ENCODE measurements at regions not wholly inside any gene's neighbourhood (a gene's known extent, or its start where the extent isn't known, plus 50 kb on each side); places are given as distances from the start of the nearest gene placed in this dataset.

GRCh38 chr13:100809856-100810255 is 135.3 kb upstream of the TMTC4 start:
- no peaks in the 10 kb centered on the region for H3K36me3 Mint-ChIP-seq (ENCODE audit: low read depth)

GRCh38 chr13:100809129-100809390 is 134.5 kb upstream of the TMTC4 start:
- no peak overlapping the region for H3K27ac Mint-ChIP-seq (ENCODE audit: unreplicated experiment)
- H3K36me3 Mint-ChIP-seq (ENCODE audit: low read depth), result no peaks in the 10 kb centered on the region
- TF ChIP-seq, protein P1, sequence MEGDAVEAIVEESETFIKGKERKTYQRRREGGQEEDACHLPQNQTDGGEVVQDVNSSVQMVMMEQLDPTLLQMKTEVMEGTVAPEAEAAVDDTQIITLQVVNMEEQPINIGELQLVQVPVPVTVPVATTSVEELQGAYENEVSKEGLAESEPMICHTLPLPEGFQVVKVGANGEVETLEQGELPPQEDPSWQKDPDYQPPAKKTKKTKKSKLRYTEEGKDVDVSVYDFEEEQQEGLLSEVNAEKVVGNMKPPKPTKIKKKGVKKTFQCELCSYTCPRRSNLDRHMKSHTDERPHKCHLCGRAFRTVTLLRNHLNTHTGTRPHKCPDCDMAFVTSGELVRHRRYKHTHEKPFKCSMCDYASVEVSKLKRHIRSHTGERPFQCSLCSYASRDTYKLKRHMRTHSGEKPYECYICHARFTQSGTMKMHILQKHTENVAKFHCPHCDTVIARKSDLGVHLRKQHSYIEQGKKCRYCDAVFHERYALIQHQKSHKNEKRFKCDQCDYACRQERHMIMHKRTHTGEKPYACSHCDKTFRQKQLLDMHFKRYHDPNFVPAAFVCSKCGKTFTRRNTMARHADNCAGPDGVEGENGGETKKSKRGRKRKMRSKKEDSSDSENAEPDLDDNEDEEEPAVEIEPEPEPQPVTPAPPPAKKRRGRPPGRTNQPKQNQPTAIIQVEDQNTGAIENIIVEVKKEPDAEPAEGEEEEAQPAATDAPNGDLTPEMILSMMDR (IDR thresholded peaks at IDR 0.05), result no peak
- H3K4me3 Mint-ChIP-seq (ENCODE audit: unreplicated experiment), result no peak overlapping the region
- H3K4me1 Mint-ChIP-seq (ENCODE audit: low read depth), result no peaks in the 10 kb centered on the region
- peaks cover 5% of the 10 kb centered on the region for H3K27me3 Mint-ChIP-seq (ENCODE audit: low read depth)
- no peaks in the 10 kb centered on the region for H3K9me3 Mint-ChIP-seq (ENCODE audit: low read depth)
- DNase-seq (ENCODE audit: low spot score), result no peak

More at GRCh38 chr13:100809856-100810255, 135.3 kb upstream of the TMTC4 start:
- Mint-ChIP-seq H3K27ac (ENCODE audit: unreplicated experiment) (no peak overlapping the region), H3K27me3 (ENCODE audit: low read depth) (peaks cover 5% of the 10 kb centered on the region), H3K4me1 (ENCODE audit: low read depth) (no peaks in the 10 kb centered on the region), H3K4me3 (ENCODE audit: unreplicated experiment) (no peak overlapping the region), H3K9me3 (ENCODE audit: low read depth) (no peaks in the 10 kb centered on the region)
- TF ChIP-seq, protein P1 (IDR thresholded peaks at IDR 0.05), result no peak
- no peak for DNase-seq (ENCODE audit: low spot score)

- Mint-ChIP-seq H3K27ac (ENCODE audit: unreplicated experiment) (no peak overlapping the region), H3K4me1 (ENCODE audit: low read depth) (no peaks in the 10 kb centered on the region), H3K9me3 (ENCODE audit: low read depth) (no peaks in the 10 kb centered on the region), H3K27me3 (ENCODE audit: low read depth) (peaks cover 5% of the 10 kb centered on the region), H3K36me3 (ENCODE audit: low read depth) (no peaks in the 10 kb centered on the region), H3K4me3 (ENCODE audit: unreplicated experiment) (no peak overlapping the region)
- no peak for DNase-seq (ENCODE audit: low spot score)
- TF ChIP-seq, protein P1 (IDR thresholded peaks at IDR 0.05), result no peak
These were observed 133.9 kb upstream of the TMTC4 start for GRCh38 chr13:100808330-100809128.

GRCh38 chr13:100803091-100803490 is 128.5 kb upstream of the TMTC4 start:
- H3K4me1 Mint-ChIP-seq (ENCODE audit: low read depth), result no peaks in the 10 kb centered on the region
- TF ChIP-seq, protein P1 (IDR thresholded peaks at IDR 0.05), result no peak
- H3K27me3 Mint-ChIP-seq (ENCODE audit: low read depth), result no peaks in the 10 kb centered on the region
- no peaks in the 10 kb centered on the region for H3K9me3 Mint-ChIP-seq (ENCODE audit: low read depth)
- no peaks in the 10 kb centered on the region for H3K36me3 Mint-ChIP-seq (ENCODE audit: low read depth)
- DNase-seq (ENCODE audit: low spot score), result no peak
- H3K27ac Mint-ChIP-seq (ENCODE audit: unreplicated experiment), result no peak overlapping the region
- H3K4me3 Mint-ChIP-seq (ENCODE audit: unreplicated experiment), result no peak overlapping the region

- Mint-ChIP-seq H3K4me3 (ENCODE audit: unreplicated experiment) (no peak overlapping the region), H3K27me3 (ENCODE audit: low read depth) (no peaks in the 10 kb centered on the region), H3K9me3 (ENCODE audit: low read depth) (peaks cover 6% of the 10 kb centered on the region), H3K27ac (ENCODE audit: unreplicated experiment) (no peak overlapping the region), H3K4me1 (ENCODE audit: low read depth) (no peaks in the 10 kb centered on the region), H3K36me3 (ENCODE audit: low read depth) (peaks cover 2% of the 10 kb centered on the region)
- no peak for DNase-seq (ENCODE audit: low spot score)
- TF ChIP-seq, protein P1 (IDR thresholded peaks at IDR 0.05), result no peak
These were observed 125.8 kb upstream of the TMTC4 start for GRCh38 chr13:100800283-100800875.
